Gastrocnemius medialis (tissue), 4 donors: ENCODE measurements at regions not wholly inside any gene's neighbourhood (a gene's known extent, or its start where the extent isn't known, plus 50 kb on each side); places are given as distances from the start of the nearest gene placed in this dataset.
A peak's percentile ranks its signal among the peaks of the same experiment; 100 is the strongest.

ENCODE experiments used
- ATAC-seq, 2 donors: fragments of 150-250 bp; one replicate each; pipeline ENCODE4 v1.9.1; 2016
- DNase-seq, 2 donors: peaks; one replicate each; pipeline ENCODE4 v3.0.0-alpha.2; 2019
- H3K27ac ChIP-seq, 4 donors: fragments of 200-600 bp; sonication (generic); 1 replicate in 1 of 4; 2 replicates in 3 of 4; pipeline ENCODE4 v1.5.1; 2016 to 2018; ENCODE audit warnings: mild to moderate bottlenecking in 2 of 4, moderate library complexity in 1 of 4
- H3K27me3 ChIP-seq, 3 donors: fragments of 200-600 bp; sonication (generic) in 2 of 3; 1 replicate in 1 of 3; 2 replicates in 2 of 3; pipeline versions ENCODE4 v1.5.1 to v1.6.0; 2016 to 2019; ENCODE audit warnings: mild to moderate bottlenecking in 1 of 3, moderate library complexity in 1 of 3
- H3K36me3 ChIP-seq, 2 donors: fragments of 200-600 bp; sonication (generic) in 1 of 2; one replicate each; pipeline ENCODE4 v1.5.1; 2017 to 2018
- H3K4me1 ChIP-seq, 2 donors: fragments of 200-600 bp; sonication (generic) in 1 of 2; one replicate each; pipeline ENCODE4 v1.5.1; 2016 to 2017; ENCODE audit warnings: mild to moderate bottlenecking in 2 of 2
- H3K4me3 ChIP-seq, 4 donors: fragments of 200-600 bp; sonication (generic) in 3 of 4; 1 replicate in 1 of 4; 2 replicates in 3 of 4; pipeline ENCODE4 v1.5.1; 2016 to 2019; ENCODE audit warnings: mild to moderate bottlenecking in 2 of 4
- H3K9me3 ChIP-seq, 3 donors: fragments of 200-600 bp; sonication (generic) in 2 of 3; 1 replicate in 1 of 3; 2 replicates in 2 of 3; pipeline ENCODE4 v1.5.1; 2016 to 2019
- POLR2A ChIP-seq, 2 donors: fragments of 450-650 bp; IDR thresholded peaks; one replicate each; pipeline ENCODE4 v1.6.1; 2017; ENCODE audit warnings: antibody characterized with exemption in 2 of 2, mild to moderate bottlenecking in 2 of 2, moderate library complexity in 2 of 2
- in situ Hi-C, 4 donors: fragments of 200-750 bp; cut with MboI; loops; one replicate each; pipeline versions ENCODE4 v1.15.0 to v1.8.0; 2017; ENCODE audit warnings: low sequenced_read_pairs in 4 of 4
- intact Hi-C: fragments of 100-400 bp; cut with DNase I; formaldehyde crosslinking; loops from one replicate; pipeline ENCODE4 v1.15.1; 2023; ENCODE audit warnings: low total_unique reads
- TF ChIP-seq, protein P1 (sequence below), 5 experiments: fragments of 450-650 bp in 3 of 5; fragments of 200-600 bp in 2 of 5; sonication (generic) in 2 of 5; IDR thresholded peaks in 4 of 5; conservative IDR thresholded peaks in 1 of 5; 1 replicate in 4 of 5; 2 replicates in 1 of 5; pipeline ENCODE4 v1.5.1; 2016 to 2019; ENCODE audit warnings: antibody characterized with exemption in 5 of 5, mild to moderate bottlenecking in 3 of 5, moderate library complexity in 3 of 5

DNA sequence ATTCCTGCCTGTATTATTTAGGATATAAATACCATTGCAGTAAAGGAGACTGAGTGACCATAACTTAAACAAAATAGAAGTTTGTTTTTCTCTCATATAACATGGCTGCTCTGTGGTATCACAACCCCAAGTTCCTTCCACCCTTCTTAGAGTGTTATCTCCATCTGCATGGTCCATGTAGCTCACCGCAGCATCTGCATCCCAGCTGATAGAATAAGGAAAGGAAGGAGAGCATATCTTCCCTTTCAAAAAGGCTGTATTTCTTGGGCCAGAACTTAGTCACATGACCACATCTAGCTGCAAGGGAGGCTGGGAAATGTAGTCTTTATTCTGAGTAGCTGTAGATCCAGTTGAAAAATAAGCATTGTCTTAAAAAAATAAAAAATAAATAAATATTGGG, 184.8 kb upstream of the NUDT4 start:
- intact Hi-C loops (no loop called here), in situ Hi-C loops (no loop called here)
- Histone ChIP-seq H3K9me3 (no peaks in the 10 kb centered on the region), H3K27me3 (no peaks in the 10 kb centered on the region), H3K4me3 (no peak overlapping the region), H3K4me1 (peaks cover 40 to 42% of the 10 kb centered on the region in 2 donors), H3K27ac (no peak overlapping the region), H3K36me3 (no peaks in the 10 kb centered on the region)
- ATAC-seq (no peak), DNase-seq (no peak)
- TF ChIP-seq, protein P1, sequence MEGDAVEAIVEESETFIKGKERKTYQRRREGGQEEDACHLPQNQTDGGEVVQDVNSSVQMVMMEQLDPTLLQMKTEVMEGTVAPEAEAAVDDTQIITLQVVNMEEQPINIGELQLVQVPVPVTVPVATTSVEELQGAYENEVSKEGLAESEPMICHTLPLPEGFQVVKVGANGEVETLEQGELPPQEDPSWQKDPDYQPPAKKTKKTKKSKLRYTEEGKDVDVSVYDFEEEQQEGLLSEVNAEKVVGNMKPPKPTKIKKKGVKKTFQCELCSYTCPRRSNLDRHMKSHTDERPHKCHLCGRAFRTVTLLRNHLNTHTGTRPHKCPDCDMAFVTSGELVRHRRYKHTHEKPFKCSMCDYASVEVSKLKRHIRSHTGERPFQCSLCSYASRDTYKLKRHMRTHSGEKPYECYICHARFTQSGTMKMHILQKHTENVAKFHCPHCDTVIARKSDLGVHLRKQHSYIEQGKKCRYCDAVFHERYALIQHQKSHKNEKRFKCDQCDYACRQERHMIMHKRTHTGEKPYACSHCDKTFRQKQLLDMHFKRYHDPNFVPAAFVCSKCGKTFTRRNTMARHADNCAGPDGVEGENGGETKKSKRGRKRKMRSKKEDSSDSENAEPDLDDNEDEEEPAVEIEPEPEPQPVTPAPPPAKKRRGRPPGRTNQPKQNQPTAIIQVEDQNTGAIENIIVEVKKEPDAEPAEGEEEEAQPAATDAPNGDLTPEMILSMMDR (IDR thresholded peaks at IDR 0.05 in 4 of 5, conservative IDR thresholded peaks at IDR 0.05 in 1 of 5): no peak
- no peak for TF ChIP-seq POLR2A (IDR thresholded peaks at IDR 0.05)

DNA sequence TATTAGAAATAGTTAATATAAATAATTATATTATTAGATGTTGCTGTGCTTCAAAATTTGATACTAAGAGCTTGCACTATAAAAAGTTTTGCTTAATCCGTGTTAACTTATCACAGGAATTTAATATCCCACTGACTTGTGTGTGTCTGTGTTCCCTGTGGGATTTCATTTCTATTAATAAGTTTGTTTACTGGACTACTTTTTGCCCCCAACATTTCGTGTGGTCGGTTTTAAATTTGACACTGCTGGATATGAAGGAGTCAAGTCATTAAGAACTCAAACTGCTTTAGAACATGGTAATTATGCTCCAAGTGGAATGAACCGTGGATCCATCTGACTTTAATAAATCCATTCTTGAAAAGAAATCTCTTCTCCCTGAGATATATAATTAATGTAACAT, 182.2 kb upstream of the NUDT4 start:
- Histone ChIP-seq H3K4me1 (peaks cover 47 to 50% of the 10 kb centered on the region in 2 donors), H3K36me3 (no peaks in the 10 kb centered on the region), H3K9me3 (no peaks in the 10 kb centered on the region), H3K4me3 (no peak overlapping the region), H3K27ac (peak overlapping the region; percentile 8 to 78 (median 46)), H3K27me3 (no peaks in the 10 kb centered on the region)
- in situ Hi-C loops: no loop called here
- no peak for ATAC-seq
- no peak for DNase-seq
- intact Hi-C loops: no loop called here
- no peak for TF ChIP-seq POLR2A (IDR thresholded peaks at IDR 0.05)
- TF ChIP-seq, protein P1 (IDR thresholded peaks at IDR 0.05 in 4 of 5, conservative IDR thresholded peaks at IDR 0.05 in 1 of 5): no peak

DNA sequence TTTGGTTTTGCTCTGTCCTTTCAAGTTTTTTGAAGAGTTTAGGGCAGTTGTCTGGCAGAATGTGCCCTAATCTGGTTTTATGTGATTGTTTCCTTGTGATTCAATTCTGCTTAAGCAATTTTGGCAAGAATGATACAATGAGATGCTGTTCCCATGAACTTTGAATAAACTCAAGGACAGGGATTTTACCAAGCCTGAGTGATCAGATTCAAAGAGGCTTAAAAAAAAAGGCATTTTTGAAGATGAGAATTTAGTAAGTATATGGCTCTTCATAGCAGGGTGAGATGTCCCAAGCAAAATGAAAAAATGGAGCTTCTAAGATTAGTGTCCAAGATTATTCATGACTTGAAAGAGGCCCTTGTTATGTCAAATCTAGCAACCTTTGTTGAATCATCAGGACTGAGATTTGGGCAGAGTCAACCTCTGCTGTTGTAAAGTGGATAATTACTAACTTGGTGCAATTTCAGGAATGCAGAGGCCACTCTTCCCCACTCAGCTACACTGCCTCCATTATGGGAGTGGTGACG, 180.6 kb upstream of the NUDT4 start:
- H3K9me3 ChIP-seq: no peaks in the 10 kb centered on the region
- peaks cover 34 to 37% of the 10 kb centered on the region in 2 donors for H3K4me1 ChIP-seq
- no peaks in the 10 kb centered on the region for H3K27me3 ChIP-seq
- ATAC-seq (no peak), DNase-seq (no peak)
- TF ChIP-seq POLR2A (IDR thresholded peaks at IDR 0.05): no peak
- TF ChIP-seq, protein P1 (IDR thresholded peaks at IDR 0.05 in 4 of 5, conservative IDR thresholded peaks at IDR 0.05 in 1 of 5): no peak
- no peaks in the 10 kb centered on the region for H3K36me3 ChIP-seq
- in situ Hi-C loops: no loop called here
- intact Hi-C loops: no loop called here
- peak overlapping the region; percentile 70 to 78 (median 75) for H3K27ac ChIP-seq
- no peak overlapping the region for H3K4me3 ChIP-seq

DNA sequence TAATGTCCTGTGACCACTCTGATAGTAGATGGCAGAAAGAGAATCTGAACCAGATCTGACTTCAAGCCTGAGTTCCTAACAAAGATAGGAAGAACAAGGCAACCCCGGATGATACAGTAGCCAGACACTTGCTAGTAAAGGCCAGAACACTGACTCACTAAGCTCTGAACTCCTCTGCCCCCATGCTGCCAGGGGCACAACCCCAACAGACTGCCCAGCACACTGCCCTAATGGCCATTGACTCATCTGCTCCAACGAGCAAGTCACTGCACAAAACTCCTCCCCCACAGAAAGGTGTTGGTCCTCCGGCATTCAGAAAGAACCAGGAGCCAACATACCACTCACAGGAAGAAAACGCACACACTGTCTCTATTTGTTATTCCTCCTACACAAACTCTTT, 179.6 kb upstream of the NUDT4 start:
- peak in 1 of 2 donors; percentile 28 for TF ChIP-seq POLR2A (IDR thresholded peaks at IDR 0.05)
- TF ChIP-seq, protein P1 (IDR thresholded peaks at IDR 0.05 in 4 of 5, conservative IDR thresholded peaks at IDR 0.05 in 1 of 5): no peak
- Histone ChIP-seq H3K4me1 (peaks cover 32 to 37% of the 10 kb centered on the region in 2 donors), H3K36me3 (no peaks in the 10 kb centered on the region), H3K27ac (peak overlapping the region; percentile 70 to 78 (median 75)), H3K4me3 (no peak overlapping the region), H3K27me3 (no peaks in the 10 kb centered on the region), H3K9me3 (no peaks in the 10 kb centered on the region)
- DNase-seq: peak; percentile 62 to 80
- ATAC-seq: peak; percentile 81 to 91
- in situ Hi-C loops (no loop called here), intact Hi-C loops (no loop called here)

DNA sequence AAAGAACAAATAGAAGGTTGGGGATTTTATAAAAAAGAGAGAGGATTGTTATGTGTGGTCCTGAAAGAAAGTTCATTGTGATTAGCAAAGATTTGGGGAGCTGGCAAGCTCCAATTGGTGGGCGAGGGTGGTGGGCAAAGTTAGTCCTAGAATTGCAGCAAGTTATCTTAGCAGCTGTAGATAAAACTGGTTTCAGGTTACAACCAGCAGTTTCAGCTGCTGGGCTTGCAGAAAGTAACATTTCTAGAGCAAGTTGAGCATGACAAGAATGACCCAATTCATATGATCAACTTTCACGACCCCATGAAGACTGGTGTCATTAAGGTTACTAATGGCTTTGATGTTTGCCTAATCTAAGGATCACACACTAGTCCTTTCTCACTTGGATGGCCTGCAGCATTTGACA, 177.9 kb upstream of the NUDT4 start:
- Histone ChIP-seq H3K4me3 (no peak overlapping the region), H3K27ac (peak overlapping the region in 2 of 4 donors; percentile 12 to 78), H3K4me1 (peaks cover 27 to 32% of the 10 kb centered on the region in 2 donors), H3K27me3 (no peaks in the 10 kb centered on the region), H3K36me3 (no peaks in the 10 kb centered on the region), H3K9me3 (no peaks in the 10 kb centered on the region)
- in situ Hi-C loops: no loop called here
- intact Hi-C loops: loop anchor here (2.0 kb wide), 1 partner anchor 19 kb away; no protein-coding TSS in a partner anchor
- ATAC-seq: no peak
- no peak for TF ChIP-seq POLR2A (IDR thresholded peaks at IDR 0.05)
- TF ChIP-seq, protein P1 (IDR thresholded peaks at IDR 0.05 in 4 of 5, conservative IDR thresholded peaks at IDR 0.05 in 1 of 5): no peak
- DNase-seq: no peak
